ENCODE measurements at regions not wholly inside any gene's neighbourhood (a gene's known extent, or its start where the extent isn't known, plus 50 kb on each side); places are given as distances from the start of the nearest gene placed in this dataset.

DNA sequence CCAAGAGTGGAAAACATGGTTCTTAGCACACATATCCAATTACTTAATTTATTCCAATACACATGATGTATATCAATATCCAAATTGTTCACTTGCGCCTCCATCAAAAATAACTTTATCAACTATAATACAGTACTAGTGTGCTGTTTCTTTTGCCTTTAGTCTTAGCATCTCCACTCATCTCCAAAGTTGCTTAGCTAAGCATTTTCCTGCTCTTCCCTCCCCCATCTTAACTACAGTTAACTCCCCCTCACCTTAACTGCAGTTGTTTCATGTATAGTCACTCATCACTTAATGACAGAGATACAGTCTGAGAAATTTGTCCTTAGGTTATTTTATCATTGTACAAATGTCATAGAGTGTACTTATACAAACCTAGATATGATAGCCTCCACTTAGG lies 705.2 kb upstream of the LINC00305 start:
- TF ChIP-seq, protein P1, sequence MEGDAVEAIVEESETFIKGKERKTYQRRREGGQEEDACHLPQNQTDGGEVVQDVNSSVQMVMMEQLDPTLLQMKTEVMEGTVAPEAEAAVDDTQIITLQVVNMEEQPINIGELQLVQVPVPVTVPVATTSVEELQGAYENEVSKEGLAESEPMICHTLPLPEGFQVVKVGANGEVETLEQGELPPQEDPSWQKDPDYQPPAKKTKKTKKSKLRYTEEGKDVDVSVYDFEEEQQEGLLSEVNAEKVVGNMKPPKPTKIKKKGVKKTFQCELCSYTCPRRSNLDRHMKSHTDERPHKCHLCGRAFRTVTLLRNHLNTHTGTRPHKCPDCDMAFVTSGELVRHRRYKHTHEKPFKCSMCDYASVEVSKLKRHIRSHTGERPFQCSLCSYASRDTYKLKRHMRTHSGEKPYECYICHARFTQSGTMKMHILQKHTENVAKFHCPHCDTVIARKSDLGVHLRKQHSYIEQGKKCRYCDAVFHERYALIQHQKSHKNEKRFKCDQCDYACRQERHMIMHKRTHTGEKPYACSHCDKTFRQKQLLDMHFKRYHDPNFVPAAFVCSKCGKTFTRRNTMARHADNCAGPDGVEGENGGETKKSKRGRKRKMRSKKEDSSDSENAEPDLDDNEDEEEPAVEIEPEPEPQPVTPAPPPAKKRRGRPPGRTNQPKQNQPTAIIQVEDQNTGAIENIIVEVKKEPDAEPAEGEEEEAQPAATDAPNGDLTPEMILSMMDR (conservative IDR thresholded peaks at IDR 0.05; ENCODE audit: low read length), result no peak
- no peak for TF ChIP-seq EZH2phosphoT487 (IDR thresholded peaks at IDR 0.05; ENCODE audit: borderline replicate concordance, low read depth, low read length)
